Activated naive CD8-positive, alpha-beta T cell (primary cell): ENCODE measurements at regions not wholly inside any gene's neighbourhood (a gene's known extent, or its start where the extent isn't known, plus 50 kb on each side); places are given as distances from the start of the nearest gene placed in this dataset.

Experiments used
- H3K27ac Mint-ChIP-seq: one replicate; pipeline ENCODE4 v1.8.0; 2021; ENCODE audit warnings: mixed read lengths
- H3K27me3 Mint-ChIP-seq: one replicate; pipeline ENCODE4 v1.8.0; 2021; ENCODE audit warnings: mixed read lengths
- H3K36me3 Mint-ChIP-seq: one replicate; pipeline ENCODE4 v1.8.0; 2021; ENCODE audit warnings: mixed read lengths
- H3K4me1 Mint-ChIP-seq: one replicate; pipeline ENCODE4 v1.8.0; 2021; ENCODE audit warnings: low read depth, mixed read lengths
- H3K4me3 Mint-ChIP-seq: one replicate; pipeline ENCODE4 v1.8.0; 2021; ENCODE audit warnings: mild to moderate bottlenecking, mixed read lengths
- H3K9me3 Mint-ChIP-seq: one replicate; pipeline ENCODE4 v1.8.0; 2021; ENCODE audit warnings: low read depth, mixed read lengths

DNA sequence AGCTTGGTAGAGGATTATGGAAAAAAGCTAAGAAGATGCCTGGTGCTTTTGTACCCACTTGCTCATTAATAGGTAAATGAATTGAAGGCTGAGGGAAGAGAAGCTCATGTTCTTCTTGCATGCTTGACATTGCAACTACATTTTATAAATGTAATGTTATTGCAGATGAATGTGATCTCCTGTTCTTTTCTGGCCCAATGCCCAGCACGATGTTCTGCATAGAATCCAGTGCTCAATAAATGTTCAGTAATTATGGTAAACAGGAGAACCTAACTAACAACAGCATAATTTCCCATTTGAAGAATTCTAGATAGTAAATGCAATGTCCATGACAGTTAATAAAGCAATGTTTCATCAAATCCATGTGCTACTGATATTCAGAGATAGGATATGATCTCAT lies 638.2 kb upstream of the SOX9 start:
- H3K9me3 Mint-ChIP-seq, result no peaks in the 10 kb centered on the region
- H3K4me3 Mint-ChIP-seq, result no peak overlapping the region
- H3K36me3 Mint-ChIP-seq, result no peaks in the 10 kb centered on the region
- H3K4me1 Mint-ChIP-seq, result no peaks in the 10 kb centered on the region
- H3K27me3 Mint-ChIP-seq, result no peaks in the 10 kb centered on the region
- no peak overlapping the region for H3K27ac Mint-ChIP-seq

DNA sequence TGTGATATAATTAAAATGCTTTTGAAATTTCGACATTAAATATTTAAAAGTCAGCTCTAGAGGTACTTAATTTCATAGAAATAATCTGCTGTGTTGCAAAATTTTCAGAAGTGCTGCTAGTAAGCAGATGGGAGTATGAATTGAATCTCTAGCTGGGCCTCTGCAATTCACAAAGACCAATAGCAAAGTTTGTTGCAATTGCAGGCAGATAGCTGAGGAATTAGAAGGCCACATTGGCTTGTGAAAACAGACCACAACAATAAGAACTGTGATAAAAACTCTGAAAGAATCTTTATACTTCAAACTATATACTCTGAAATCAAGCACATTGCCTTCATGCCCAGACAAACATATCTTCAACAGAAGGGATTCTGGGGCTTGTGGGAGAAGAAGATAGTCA lies 636.3 kb upstream of the SOX9 start:
- H3K27me3 Mint-ChIP-seq, result no peaks in the 10 kb centered on the region
- H3K4me3 Mint-ChIP-seq, result no peak overlapping the region
- H3K36me3 Mint-ChIP-seq, result no peaks in the 10 kb centered on the region
- H3K9me3 Mint-ChIP-seq, result no peaks in the 10 kb centered on the region
- H3K4me1 Mint-ChIP-seq, result no peaks in the 10 kb centered on the region
- no peak overlapping the region for H3K27ac Mint-ChIP-seq

DNA sequence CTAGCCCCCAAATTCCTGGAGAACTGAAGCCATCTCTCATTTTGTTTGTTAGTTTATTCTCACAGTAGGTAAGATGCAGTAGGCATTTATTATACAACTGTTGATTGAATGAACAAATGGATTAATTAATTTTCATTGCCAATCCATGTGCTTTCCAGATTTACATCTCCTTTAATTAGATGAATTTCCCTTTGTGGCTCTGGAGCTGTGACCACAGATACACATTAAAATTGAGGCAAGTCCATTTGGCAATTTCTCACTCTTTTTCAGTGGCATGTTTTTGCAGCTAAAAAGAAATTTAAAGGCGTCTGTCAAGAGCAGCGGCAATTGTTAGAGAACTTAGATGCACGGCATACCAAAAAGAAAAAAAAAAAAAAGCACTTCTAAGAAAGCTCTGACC lies 635.4 kb upstream of the SOX9 start:
- Mint-ChIP-seq H3K4me3 (no peak overlapping the region), H3K27ac (no peak overlapping the region), H3K4me1 (no peaks in the 10 kb centered on the region), H3K9me3 (peaks cover 1% of the 10 kb centered on the region), H3K36me3 (no peaks in the 10 kb centered on the region), H3K27me3 (no peaks in the 10 kb centered on the region)

DNA sequence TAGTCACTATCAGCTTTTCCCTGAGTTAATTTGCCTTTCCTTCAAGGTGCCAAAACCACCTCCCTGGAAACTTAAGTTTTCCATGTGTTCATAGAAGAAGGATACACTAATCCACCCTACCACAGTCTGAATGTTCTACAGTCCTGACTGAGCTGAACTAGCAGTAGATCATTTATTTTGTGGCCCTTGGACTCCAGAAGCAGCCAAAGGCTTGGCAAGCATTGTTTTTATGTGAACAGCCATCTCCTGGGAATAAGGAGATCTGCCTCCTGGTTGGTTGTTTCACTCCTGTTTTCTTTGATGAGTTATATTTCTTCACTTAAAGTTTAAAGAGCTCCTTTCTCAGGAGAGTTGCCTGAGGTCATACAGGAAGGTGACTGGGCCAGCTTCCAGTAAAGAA lies 634.6 kb upstream of the SOX9 start:
- Mint-ChIP-seq H3K9me3 (peaks cover 4% of the 10 kb centered on the region), H3K4me3 (no peak overlapping the region), H3K4me1 (no peaks in the 10 kb centered on the region), H3K27me3 (no peaks in the 10 kb centered on the region), H3K27ac (no peak overlapping the region), H3K36me3 (no peaks in the 10 kb centered on the region)

DNA sequence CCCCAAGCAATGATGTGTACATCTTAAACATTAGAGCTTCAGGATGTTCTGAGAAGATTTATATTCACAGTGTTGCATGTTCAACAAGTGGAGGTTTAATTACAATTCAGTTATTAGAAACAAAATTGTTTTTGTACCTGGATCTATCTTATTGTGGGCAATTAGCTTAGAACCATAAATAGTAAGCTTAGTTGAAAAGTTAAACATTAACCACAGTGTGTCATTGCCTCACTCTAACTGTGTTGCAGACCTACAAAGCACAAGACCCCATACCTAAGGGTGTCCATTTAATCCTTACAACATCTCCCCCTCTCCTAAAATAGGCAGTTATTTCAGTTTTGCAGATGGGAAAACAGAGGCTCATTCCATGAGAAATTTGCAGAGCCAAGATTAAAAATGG lies 632.0 kb upstream of the SOX9 start:
- no peak overlapping the region for H3K27ac Mint-ChIP-seq
- H3K9me3 Mint-ChIP-seq, result peaks cover 4% of the 10 kb centered on the region
- no peak overlapping the region for H3K4me3 Mint-ChIP-seq
- no peaks in the 10 kb centered on the region for H3K4me1 Mint-ChIP-seq
- H3K36me3 Mint-ChIP-seq, result no peaks in the 10 kb centered on the region
- H3K27me3 Mint-ChIP-seq, result no peaks in the 10 kb centered on the region

DNA sequence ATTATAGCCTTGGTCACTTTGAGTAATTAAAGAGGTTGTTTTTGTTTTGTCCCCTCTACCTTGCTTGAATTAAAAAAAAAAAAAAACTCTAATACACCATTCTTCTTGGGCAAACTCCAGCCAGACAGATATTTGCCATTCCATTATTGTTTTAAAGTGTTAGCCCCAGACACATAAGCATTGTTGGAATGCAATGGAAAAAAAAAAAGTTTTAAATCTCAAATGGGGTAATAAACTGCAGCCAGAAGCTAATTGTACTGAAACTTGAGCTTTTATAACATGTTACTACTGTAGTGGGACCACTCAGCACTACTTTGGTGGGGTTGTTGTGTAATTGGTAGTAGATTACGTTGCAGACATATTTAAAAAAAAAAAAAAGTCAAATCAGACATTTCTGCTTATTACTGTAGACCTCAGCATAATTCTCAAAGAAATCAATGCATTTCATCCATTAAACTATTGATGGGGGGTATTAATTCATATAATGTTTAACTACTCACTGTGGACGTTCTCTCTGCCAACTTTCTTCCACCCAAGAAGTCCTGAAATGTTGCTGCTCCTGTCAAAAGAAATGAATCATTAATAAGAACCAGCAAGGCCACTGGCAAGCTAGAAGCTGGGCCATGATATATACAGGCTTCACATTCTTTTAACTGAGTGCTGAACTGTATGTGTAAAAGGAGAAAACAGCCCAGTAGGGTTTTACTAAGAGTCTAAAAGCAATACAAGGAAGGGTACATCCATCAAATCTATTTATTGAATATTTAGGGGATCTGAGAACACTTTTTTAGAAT lies 626.6 kb upstream of the SOX9 start:
- no peak overlapping the region for H3K4me3 Mint-ChIP-seq
- no peak overlapping the region for H3K27ac Mint-ChIP-seq
- H3K9me3 Mint-ChIP-seq, result peaks cover 9% of the 10 kb centered on the region
- H3K27me3 Mint-ChIP-seq, result no peaks in the 10 kb centered on the region
- no peaks in the 10 kb centered on the region for H3K4me1 Mint-ChIP-seq
- no peaks in the 10 kb centered on the region for H3K36me3 Mint-ChIP-seq

DNA sequence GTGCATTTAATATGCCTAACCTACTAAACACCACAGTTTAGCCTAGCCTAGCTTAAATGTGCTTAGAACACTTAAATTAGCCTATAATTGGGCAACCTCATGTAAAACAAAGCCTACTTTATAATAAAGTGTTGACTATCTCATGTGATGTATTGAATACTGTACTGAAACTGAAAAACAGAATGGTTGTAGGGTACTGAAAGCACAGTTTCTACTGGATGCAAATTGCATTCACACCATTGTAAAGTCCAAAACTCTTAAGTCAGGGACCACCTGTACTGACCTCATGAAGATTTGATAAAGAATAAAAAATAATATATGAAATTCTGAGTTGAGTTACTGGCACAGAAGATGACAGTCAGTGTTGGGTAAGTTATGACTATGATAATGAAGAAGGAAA lies 625.4 kb upstream of the SOX9 start:
- H3K4me3 Mint-ChIP-seq, result no peak overlapping the region
- H3K36me3 Mint-ChIP-seq, result no peaks in the 10 kb centered on the region
- peaks cover 7% of the 10 kb centered on the region for H3K9me3 Mint-ChIP-seq
- no peak overlapping the region for H3K27ac Mint-ChIP-seq
- no peaks in the 10 kb centered on the region for H3K27me3 Mint-ChIP-seq
- no peaks in the 10 kb centered on the region for H3K4me1 Mint-ChIP-seq

DNA sequence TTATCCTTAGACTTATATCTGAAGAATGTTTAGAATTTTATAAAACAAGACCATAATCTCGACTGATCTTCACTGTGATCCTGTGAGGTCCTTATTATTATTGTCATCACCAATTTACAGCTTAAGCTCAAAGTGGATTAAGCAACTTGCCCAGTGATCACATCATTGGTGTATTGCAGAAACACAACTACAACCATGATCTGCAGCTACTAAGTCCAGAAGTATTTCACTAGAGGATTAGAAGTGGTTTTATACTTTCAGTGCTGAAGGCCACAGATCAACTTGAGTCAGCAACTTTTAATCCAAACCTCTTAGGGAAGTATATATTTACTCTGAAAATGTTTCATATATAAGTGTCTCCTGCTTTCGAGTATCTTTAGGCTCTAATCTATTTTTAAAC lies 624.3 kb upstream of the SOX9 start:
- H3K27me3 Mint-ChIP-seq, result no peaks in the 10 kb centered on the region
- H3K4me3 Mint-ChIP-seq, result no peak overlapping the region
- H3K4me1 Mint-ChIP-seq, result no peaks in the 10 kb centered on the region
- H3K36me3 Mint-ChIP-seq, result no peaks in the 10 kb centered on the region
- H3K27ac Mint-ChIP-seq, result no peak overlapping the region
- peaks cover 5% of the 10 kb centered on the region for H3K9me3 Mint-ChIP-seq

DNA sequence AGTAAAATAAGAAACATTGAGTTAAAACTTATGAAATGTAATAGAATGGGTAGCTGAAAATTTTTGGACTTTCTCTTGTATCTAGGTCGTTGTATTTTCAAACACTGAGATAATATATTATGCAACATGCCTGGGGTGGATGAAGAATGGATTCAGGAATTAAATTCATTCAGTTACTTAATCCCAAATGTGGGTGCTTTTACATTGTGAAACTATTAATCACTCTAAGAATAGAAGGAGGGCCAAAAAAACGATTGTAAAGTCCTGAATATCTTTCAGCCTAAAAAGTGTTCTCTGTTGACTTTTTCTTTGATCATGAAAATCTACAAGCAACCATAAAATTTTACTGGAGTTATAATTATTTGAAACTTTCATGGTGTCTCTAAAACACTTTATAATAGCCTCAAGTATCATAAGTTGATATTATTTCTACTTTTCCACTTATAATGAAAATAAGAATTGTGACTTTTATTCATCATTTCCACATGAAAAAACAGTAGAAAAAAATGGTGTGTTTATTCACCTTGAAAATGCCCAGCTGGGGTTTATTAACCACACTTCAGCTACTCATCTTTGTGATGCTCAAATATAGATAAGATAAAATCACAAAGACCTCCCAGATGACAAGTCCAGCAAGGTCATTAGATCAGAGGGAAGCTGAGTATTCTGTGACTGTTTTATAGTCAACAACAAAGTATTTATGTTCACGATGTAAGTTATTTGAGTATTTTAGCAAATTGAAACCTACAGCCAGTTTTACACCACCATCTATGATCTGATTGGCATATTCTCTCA lies 619.9 kb upstream of the SOX9 start:
- Mint-ChIP-seq H3K27me3 (no peaks in the 10 kb centered on the region), H3K4me1 (no peaks in the 10 kb centered on the region), H3K9me3 (no peaks in the 10 kb centered on the region), H3K27ac (no peak overlapping the region), H3K36me3 (no peaks in the 10 kb centered on the region), H3K4me3 (no peak overlapping the region)

DNA sequence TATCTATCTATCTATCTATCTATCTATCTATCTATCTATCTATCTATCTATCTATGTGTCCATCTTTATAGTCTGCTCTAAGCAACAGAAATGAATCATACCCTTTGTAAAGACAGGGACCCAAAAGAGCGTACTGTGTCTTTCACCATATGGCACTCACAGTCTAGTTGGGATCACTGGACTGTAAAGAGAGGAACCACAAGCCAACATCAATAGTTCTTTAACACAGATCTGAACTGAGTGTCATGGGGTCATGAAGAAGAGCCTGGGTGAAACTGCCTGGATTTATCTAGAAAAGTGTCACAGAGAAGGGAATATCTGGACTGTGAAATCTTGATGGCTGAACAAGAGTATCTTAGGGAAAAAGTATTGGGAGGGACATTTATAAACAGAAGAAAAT lies 619.1 kb upstream of the SOX9 start:
- no peak overlapping the region for H3K27ac Mint-ChIP-seq
- no peaks in the 10 kb centered on the region for H3K27me3 Mint-ChIP-seq
- no peaks in the 10 kb centered on the region for H3K4me1 Mint-ChIP-seq
- H3K4me3 Mint-ChIP-seq, result no peak overlapping the region
- H3K9me3 Mint-ChIP-seq, result no peaks in the 10 kb centered on the region
- H3K36me3 Mint-ChIP-seq, result no peaks in the 10 kb centered on the region

DNA sequence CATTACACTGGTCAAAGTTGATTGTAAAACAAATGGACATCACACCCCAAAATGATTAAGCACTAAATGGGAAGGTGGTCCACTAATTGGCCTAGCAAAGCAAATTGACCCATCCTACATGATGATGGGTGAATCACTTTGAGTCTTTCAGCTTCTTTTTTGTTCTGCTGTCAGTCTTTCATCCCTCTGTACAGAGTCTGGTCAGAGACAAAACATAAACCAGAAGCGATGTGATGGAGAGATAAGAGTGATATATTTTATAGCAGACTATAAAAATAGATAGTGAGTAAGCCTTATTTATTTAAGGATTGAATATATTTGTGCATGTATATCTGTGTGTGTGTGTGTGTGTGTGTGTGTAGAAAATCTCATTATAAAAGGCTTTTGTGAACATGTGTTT lies 618.4 kb upstream of the SOX9 start:
- H3K4me3 Mint-ChIP-seq, result no peak overlapping the region
- no peaks in the 10 kb centered on the region for H3K4me1 Mint-ChIP-seq
- no peaks in the 10 kb centered on the region for H3K36me3 Mint-ChIP-seq
- no peaks in the 10 kb centered on the region for H3K9me3 Mint-ChIP-seq
- no peaks in the 10 kb centered on the region for H3K27me3 Mint-ChIP-seq
- no peak overlapping the region for H3K27ac Mint-ChIP-seq

DNA sequence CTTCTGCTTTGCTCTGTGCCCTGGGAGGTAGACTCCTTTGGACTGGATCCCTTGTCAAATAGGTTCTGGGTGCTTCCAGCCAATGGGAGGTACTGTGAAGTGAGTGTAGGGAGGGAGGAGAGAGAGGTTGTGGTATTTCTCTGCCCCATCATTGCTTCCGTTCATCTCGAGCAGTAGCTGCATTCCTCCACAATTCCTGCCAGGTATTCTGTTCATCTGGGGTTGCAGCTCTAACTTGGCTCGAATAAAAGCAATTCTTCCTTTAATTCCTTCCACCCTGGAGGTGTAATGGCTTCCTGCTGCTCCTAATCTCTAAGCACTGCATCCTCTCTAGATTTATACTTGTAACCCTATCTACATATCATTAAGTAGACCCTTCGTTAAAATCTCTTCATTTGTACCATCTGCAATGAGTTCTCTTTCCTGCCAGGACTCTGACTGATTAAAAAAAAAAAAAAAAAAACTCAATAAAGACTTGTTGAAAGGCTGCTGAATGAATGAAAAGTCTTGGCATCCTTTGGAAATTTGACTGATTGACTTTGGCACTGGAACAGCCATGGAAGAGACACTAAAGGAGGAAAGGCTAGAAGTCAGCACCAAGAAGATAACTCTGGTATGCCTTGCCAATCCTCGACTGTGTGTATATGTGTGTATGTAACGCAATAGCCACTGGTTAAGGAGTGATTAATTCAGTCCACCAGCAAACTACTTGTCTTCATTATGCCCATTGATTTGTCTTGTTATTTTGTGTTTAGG lies 616.9 kb upstream of the SOX9 start:
- H3K9me3 Mint-ChIP-seq, result peaks cover 8% of the 10 kb centered on the region
- H3K4me1 Mint-ChIP-seq, result no peaks in the 10 kb centered on the region
- H3K4me3 Mint-ChIP-seq, result no peak overlapping the region
- no peaks in the 10 kb centered on the region for H3K27me3 Mint-ChIP-seq
- no peaks in the 10 kb centered on the region for H3K36me3 Mint-ChIP-seq
- no peak overlapping the region for H3K27ac Mint-ChIP-seq

DNA sequence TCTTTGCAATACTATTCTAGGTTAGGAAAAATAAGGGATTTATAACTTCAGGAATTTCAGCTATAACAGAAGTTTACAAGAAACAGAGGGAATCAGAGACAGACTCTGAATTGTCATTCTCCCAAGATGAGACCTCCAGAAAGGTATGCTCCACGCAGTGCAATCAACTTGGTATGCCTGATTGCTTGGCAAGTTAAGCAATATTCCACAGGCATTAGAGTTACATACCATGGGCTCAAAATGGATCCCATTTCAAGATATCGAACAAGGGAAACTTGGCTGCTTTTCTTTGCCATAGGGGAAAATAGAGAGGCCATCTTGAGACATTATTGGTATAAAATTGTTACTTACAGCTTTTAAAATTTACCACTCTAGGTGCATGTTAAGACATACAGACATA lies 615.6 kb upstream of the SOX9 start:
- Mint-ChIP-seq H3K9me3 (peaks cover 9% of the 10 kb centered on the region), H3K4me3 (no peak overlapping the region), H3K36me3 (no peaks in the 10 kb centered on the region), H3K27me3 (no peaks in the 10 kb centered on the region), H3K27ac (no peak overlapping the region), H3K4me1 (no peaks in the 10 kb centered on the region)

DNA sequence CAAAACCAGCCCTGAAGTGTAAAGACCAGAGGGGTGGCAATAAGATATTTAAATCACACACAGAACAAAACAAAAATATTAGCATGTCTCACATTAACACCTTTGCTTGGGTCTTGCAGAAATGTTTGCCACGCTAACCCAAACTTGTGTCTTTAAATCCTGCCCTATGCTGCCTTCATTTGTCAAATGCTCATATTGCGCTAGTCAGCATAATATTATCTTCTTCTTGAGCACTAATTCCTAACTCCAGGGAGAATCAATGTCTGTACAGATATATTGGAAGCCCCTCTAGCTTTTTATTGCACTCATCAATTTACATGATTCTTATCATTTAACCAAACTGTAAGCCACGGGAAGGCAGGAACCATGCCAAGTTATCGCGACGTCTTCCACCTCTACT lies 614.8 kb upstream of the SOX9 start:
- Mint-ChIP-seq H3K27me3 (no peaks in the 10 kb centered on the region), H3K4me1 (no peaks in the 10 kb centered on the region), H3K27ac (no peak overlapping the region), H3K9me3 (peaks cover 9% of the 10 kb centered on the region), H3K4me3 (no peak overlapping the region), H3K36me3 (no peaks in the 10 kb centered on the region)

DNA sequence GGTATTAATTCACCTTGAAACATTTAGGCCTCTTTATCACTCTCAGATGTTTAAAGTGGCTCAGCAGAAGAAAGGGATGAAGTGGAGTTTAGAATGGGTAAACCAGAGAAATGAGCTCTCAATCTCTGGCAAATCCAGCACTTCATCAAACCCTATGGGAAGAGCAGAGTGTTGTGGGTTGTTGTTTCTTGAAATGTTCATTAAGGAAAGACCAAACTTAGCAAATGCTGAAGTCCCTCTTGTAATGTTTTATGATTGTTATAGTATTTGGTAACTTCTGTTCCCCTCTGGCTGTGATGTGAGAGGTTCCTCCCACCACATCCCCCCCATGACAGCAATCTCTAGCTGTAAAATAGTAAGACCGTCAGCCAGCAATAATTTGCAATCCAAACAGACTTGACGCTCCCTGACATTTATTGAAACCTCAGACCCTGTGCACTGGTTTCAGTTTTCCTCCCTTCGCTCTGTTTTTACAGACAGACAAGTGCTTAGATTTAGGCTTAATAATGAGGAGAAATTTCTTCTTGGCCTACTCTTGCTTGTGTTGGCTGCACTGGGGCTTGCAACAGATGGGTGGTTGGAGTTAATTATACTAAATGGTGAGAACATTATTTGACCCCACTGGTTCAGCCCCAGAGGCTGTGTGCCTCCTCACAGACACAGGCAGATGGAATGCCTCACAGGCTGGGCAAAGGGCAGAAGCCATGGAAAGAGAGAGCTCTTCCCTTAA lies 609.4 kb upstream of the SOX9 start:
- Mint-ChIP-seq H3K9me3 (peaks cover 9% of the 10 kb centered on the region), H3K4me1 (no peaks in the 10 kb centered on the region), H3K4me3 (no peak overlapping the region), H3K27me3 (no peaks in the 10 kb centered on the region), H3K27ac (no peak overlapping the region), H3K36me3 (no peaks in the 10 kb centered on the region)
